HG03045 (cell line): ENCODE measurements at regions not wholly inside any gene's neighbourhood (a gene's known extent, or its start where the extent isn't known, plus 50 kb on each side); places are given as distances from the start of the nearest gene placed in this dataset.

ENCODE experiments used
- ATAC-seq: cut with Tn5 transposase; IDR thresholded peaks from one replicate; pipeline ENCODE4 v1.9.1; 2021; ENCODE audit warnings: mild to moderate bottlenecking, moderate library complexity; ENCODE audit not compliant: unreplicated experiment

DNA sequence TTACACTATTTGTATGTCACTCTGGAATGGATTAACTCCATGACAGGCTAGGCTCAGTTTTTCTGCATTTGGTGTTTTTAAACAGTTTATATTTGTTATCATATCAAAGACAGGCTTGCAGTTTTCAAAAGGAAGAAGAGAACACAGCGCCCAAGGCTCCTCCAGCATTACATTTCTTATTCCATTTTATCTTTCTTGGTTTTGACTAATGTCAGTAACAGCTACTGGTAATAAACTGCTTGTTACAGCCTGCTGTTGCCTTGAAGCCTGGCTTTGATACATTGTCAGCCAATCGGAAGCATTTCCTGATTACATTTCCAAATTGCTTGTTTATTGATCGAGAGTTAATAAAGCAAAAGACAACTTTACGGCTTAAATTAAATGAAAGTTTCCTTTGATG, 166.0 kb upstream of the MDFIC start:
- ATAC-seq = no peak

DNA sequence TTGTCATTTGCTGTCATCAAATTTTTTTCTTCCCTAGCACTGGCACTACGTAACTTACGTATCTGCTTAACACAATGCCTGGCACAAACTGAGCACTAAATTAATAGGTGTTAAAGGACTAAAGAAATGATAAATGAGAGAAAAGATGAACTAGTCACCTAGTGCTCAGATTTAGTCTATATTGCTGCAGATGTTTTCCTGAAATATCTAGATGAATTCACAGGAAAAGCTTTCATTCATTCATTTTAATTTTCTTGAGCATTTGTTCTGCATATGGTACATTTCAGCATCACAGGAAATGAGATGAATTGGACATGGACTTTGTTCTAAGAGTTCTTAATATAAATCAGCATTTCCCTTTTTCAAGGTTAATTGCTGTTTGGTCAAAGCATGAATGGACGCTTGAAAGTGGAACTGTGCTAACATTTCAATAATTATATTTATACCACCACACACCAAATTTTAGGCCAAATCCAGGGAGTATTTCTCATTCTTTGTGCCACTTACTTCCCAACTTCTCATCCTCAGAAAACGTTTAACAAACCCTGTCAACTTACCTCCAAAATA, 163.2 kb upstream of the MDFIC start:
- no peak for ATAC-seq

DNA sequence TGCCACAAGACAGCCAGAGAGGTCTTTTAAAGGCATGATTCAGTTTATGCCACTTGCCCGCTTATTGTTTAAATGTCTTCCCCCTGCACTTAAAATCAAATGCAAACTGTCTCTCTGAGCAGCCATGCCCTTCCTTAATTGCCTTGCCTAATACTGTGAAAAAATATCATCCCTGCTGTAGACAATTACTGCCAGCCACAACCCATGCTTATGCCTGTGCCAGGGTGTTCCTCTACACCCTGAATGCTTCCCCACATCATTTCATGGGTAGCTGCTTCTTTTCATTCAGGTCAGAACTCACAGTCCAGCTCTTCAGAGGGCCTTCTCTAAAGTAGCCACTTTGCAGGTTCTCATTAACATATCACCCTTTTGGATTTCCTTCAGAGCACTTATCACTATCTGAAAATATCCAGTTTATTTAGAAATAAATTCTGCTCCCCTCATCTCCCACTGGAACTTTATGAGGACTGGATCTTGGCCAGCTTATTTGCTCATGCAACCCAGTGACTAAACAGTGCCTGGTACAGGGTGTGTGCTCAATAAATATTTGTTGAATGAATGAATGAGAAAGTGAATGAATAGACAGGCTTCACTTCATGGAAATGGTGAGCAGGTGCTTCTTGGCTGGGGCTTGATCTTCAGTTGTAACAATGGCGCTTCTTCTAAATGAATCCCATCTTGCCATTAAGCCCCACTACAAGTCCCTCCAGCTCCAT, 162.4 kb upstream of the MDFIC start:
- ATAC-seq = no peak

DNA sequence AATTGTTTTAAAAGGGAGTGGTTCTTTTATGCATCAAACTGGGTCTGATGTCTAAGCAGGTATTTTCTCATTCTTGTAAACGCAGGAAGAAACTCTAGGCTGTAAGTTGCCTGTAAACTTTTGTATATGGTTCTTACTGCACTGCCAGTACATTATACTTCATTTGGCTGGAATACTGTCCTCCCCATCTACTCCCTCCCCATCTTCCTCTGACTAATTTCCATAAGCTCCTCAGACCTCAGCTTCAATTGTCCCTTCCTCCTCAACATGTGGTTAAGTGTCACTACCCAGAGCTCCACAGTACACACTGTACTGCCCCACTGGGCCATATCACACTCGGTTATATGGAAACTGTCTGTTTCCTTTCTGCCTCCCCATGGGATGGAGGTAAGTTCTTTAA, 161.4 kb upstream of the MDFIC start:
- no peak for ATAC-seq

DNA sequence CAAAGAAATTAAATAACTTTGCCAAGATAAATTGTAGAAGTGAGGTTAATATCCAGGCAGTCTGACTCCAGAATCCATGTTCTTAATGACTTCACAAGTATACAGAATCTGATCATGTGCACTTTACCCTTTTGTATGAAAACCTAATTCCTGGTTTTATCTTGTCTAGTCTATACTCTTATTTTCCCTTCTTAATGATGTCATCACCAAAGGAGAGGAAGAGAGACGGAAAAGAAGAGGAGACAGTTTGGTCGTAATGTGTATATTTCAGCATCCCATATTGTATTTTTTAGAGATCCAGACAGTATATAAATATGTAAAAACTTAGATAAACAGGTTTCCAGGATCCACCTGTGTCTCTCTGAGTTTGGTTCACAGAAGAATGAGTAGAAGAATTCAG, 159.9 kb upstream of the MDFIC start:
- no peak for ATAC-seq

DNA sequence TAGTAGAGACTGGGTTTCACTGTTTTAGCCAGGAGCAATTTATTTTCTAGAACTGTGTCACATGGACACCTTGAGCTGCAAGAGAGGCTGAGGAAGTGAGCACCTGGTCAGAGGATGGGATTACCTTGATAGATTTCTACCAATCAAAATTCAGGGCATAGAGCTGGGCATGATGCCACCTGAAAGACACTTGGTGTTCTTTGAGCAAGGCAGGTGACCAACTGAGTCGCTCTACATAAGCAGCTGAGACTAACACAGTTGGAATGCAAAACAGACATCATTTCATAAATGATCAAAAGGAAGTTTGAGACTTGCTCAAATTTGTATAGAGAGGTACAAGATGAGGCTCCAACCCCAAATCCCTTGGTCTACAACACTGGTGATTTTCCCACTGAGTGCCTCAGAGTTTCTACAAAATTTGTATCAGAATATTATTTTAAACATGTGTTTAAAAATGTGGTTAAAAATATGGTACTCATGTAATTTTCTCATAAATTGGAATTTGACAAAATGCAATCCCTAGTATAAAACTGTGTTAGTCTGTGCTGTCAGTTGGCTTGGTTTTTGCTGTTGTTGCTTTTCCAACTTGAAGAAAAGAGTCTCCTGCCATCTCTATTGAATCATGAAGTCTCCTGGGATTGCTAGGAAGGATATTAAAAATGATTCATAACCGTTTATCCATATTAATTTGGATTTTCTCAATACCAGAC, 156.4 kb upstream of the MDFIC start:
- ATAC-seq = no peak

DNA sequence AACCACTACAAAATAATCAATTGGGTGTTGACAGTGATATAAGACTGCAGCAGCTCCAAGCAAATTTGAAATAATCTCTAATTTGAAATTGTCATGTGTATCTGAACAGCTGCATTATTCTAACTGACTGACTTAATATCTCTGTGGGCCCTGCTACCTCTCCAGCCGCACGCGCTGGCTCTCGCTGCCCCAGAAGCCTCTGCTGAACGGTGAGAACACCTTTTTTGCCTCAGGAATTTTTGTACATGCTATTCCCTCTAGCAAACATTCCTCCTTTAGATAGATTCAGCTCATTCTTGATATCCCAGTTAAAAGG, 155.9 kb upstream of the MDFIC start:
- ATAC-seq = no peak

DNA sequence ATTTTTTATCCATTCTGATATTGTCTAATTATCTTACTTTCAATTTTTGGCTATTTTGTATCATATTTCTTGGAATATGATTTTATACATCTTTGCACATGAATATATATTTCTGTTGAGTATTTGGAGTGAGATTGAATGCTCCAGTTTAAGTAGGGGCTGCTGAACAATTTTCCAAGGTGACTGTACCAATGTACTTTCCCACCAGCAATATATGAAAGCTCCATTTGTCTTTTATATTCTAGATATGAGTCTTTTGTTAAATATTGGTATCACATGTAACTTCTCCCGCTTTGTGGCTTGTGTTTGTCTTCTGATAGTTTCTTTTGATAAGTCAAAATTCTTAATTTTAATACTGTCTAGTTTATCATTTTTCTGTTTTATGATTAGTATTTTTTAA, 144.6 kb upstream of the MDFIC start:
- no peak for ATAC-seq

DNA sequence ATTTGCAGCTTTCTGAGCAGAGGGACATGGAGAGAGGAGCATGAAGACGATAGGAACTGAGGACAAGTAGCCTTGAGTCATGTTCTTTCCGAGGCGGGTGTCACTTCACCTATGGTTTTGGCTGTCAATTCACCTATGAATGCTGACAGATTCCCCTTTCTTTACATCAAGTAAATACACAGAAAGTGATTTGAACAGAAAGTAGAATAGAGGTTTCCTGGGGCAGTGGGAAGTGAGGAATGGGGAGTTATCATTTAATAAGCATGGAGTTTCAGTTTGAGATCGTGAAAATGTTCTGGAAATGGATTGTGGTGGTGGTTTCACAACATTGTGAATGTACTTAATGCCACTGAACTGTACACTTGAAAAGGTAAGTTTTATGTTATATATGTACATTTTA, 138.4 kb upstream of the MDFIC start:
- no peak for ATAC-seq

DNA sequence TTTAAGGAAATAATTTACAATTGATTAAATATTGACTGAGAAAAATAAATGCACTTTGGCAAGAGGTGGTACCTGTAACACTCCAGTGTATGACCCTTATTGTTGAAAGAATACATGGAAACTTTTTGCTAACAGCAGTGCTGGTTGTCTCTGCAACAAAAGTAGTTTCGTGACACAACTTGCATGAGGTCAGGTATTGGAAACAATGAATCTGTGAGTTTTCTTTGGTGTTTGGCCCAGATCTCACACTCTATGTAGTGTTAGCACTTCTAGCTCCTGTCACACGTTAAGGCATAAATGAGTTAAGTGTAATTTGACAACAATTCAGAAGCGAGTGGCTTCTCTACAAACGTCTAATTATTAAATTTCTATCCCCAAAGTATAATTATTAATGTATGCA, 137.7 kb upstream of the MDFIC start:
- ATAC-seq = no peak

DNA sequence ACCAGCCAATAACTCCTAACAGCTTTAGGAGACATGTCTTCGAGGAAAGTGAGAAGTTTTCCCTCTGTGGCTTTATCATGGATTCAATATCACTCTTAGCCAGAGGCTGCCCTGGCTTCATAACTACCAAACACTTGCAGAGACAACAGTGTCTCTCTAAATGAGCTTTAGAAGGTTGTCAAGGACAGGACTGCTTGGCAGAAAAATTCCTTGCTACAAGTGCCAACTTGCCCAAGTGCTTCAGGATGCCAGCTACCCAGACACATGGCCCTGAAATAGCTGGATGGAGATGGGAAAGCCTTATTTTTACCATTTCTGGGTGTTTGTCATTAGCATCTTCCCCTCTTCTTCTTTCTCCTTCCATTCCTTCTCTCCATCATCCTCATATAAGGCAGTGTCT, 137.1 kb upstream of the MDFIC start:
- no peak for ATAC-seq

DNA sequence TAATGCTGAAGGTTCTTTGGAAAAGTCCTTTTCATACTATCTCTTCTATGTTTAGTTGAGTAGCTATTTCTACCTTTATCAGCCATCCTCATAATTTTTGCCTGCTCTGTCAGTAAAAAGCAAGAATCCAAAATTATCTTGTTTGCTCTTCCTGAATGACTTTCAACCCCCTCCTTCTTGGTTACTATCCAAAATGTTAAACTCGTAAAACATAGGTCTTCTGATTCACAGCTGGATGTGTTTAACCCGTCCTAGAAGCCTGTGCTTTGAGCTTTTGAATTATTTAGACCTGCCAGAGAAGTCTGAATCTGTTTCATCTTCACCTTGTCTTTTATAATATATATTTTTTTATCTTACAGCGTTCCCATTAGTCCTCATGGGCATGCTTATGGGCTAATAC, 136.4 kb upstream of the MDFIC start:
- no peak for ATAC-seq

DNA sequence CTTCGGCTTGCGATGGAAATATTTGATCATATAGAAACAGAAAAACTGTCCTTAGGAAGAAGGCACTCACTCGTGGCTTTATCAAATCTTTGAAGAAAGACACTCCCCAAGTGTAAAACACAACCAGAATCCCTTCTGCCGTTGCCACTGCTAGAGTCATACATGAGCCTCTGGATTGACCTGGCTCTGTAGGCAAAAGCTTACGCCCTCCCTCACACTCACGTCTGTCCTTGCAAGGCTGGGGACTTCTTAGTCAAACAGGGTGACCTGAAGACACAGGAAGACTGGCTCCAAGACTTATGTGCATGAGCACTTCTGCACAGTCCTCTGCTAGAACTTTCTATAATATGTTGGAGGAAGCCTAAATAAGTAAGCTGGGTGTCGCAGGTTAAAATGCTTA, 135.4 kb upstream of the MDFIC start:
- no peak for ATAC-seq

DNA sequence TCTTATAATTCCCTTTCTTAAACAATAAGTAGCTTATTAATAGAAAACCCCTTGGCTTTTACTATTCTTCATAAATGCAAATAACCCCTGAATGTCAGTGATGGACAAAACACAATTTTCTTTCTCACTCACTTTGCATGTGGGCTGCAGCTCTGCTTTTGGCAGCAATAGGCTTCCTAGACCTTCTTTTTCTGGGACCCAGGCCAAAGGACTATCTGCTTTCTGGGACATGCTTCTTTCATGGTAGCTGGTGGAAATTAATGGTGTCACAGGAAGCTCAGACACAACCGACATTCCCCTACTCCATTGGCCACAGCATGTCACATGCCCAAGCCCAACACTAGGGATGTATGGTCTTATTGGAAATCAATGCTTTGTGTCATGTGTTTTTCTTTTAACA, 134.3 kb upstream of the MDFIC start:
- ATAC-seq = no peak

DNA sequence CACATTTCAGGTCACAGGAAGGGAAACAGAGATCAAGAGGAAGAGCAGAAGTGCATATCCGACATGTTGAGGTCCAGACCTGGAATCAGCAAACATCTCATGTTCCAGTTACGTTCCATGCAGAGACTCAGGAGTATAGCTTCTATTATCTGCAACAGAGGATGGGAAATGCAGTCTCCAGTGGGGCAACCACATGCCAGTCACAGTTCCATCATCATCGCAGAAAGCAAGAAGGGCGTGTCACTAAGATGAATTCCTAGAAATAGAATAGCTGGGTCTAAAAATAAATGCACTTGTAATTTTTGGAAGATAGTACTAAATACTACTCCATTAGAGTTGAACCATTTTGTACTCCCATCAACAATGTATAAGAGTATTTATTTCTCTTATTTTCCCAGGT, 133.2 kb upstream of the MDFIC start:
- no peak for ATAC-seq

DNA sequence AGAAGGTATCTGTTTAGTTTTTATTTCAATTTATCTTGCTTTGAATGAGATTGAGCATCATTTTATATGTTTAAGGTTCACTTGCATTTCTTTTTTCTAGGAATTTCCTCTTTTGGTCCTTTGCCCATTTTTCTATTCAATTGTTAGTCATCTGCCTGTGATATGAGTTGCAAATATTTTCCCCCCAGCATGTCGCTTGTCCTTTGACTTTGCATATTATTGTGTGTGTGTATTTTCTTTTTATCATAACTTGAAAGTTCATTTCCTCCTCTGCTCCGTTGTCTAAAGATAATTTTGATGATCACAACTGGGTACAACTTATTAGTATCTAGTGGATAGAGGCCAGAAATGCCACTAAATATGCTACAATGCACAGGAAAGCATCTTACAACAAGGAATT, 132.7 kb upstream of the MDFIC start:
- no peak for ATAC-seq

DNA sequence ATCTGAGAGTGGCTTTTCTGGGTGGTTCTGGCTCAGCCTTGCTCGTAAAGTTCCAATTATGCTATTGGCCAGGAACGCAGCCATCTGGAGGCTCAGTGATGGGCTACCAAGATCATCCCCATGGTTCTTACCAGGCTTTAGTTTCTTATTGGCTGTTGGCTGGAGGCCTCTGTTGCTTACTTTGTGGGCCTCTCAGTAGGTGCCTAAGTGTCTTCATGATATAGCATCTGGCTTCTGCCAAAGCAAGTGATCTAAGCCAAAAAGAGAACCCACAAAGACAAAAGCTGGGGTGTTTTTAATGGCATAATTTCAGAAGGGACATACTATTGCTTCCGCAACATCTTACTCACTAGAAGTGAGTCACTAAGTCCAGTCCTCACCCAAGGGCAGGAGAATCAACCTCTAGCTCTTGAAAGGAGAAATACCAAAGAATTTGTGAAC, 132.0 kb upstream of the MDFIC start:
- no peak for ATAC-seq

DNA sequence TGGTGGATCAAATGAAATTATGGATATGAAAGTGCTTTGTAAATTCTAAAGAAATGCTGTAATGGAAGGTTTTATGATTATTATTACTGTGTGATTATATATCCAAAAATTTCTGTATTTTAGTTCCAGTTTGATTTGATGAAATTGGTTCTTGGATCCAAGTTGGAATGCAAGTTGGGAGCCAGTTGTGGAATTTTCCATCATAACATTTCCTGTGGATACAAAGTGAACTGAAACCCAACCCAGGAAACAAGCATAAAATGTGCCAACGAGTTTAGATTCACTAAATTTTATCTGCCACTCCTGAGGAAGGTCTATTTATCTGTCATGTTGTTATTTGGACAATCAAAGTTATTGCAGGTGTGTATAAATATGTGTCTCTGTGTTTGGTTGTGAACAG, 131.4 kb upstream of the MDFIC start:
- ATAC-seq = no peak

DNA sequence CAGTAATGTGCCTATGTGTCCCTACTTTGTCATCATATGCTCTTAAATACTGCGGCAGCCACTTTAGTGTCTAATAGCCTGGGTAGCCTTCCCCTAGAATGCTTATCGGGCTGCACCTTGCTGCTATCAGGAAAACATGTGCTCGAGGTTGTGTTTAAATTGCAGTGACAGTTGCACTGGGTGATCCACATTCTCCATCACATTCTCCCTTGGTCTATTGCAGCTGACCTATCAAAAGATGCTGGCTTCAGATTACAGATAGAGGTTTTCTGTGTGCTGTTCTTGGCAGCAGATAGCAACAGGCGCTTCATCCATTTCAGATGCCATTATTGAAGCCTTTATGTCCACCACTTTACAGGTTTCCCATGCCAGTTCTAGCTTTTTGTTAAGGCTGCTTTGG, 130.1 kb upstream of the MDFIC start:
- no peak for ATAC-seq

DNA sequence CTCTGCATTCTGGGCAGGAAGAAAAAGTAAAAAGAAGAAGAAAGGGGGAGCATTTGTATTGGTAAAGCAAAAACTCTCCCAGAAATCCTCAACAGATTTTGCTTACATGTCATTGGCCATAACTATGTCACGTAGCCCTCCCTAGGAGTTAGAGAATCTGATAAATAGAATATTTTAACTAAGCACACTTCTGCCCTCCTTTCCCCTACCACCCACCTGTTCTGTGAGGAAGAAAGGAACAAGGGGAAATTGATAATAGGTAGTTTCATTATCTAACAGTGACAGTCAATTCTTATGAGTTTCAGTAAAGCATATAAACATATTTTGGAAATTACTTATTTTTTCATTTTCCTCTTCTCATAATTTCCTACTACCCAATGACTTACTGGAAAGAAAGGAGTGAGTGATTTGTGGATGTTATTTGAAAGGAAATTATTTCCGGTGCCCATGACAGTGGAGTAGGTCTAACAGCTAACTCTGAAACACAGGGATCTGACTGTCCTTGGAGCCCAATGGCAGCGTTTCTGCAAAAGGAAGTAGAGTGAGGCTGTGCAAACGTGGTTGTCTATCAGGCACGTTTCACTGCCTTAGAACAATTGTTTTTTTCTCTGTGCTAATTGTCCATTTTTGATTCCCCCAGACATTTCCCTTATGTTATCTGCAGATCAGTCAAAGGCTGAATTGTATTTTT, 128.6 kb upstream of the MDFIC start:
- ATAC-seq = no peak

DNA sequence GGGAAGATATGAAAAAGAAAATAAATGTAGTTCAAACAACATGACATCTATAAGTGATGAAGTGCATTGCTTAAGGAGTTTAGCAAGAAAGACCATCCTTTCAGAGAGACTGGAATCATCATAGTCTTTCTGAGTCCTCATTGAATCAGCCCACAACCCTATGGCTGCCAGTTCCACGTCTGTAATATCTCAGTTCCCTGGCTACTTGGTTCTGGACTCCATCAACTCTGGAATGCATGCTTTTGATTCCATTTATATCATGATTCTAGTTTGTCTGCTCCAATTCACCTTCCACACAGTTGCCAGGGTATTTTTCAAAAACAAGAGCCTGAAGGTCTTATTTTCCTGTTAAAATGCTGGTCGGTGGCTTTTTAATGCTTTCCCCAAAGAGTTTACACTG, 126.4 kb upstream of the MDFIC start:
- no peak for ATAC-seq

DNA sequence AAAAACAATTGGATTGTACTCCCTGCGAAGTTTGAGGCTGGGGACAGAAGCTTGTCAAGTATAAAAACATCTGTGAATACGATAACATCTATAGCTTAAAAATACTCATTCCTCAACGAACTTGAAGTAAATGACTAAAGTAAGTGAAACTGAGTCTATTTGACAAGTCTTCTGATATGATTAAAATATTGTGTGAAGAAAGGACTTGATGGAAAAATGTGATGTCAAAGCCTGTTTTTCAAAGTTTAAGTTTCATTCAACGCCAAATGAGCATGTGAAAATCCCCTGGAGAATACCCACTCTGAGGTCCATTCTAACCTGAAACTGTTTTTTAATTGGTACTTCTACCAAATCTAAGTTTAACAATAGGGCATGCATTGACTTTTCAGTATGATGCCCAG, 122.3 kb upstream of the MDFIC start:
- ATAC-seq = no peak
